PC-9 (cell line): ENCODE measurements at regions not wholly inside any gene's neighbourhood (a gene's known extent, or its start where the extent isn't known, plus 50 kb on each side); places are given as distances from the start of the nearest gene placed in this dataset.

ENCODE experiments used
- BruUV-seq: library from RNA; stranded (reverse); fragments of 400-500 nt; replicated peaks from 2 replicates; lab custom pipeline; 2021; lab: Mats Ljungman, UMichigan
- CTCF ChIA-PET: fragments of 300-600 bp; sonication (Branson Sonifier 250); formaldehyde crosslinking; loops from one replicate; lab custom pipeline; 2022; ENCODE audit warnings: antibody characterized with exemption; lab: Charles Lee
- POLR2A ChIA-PET: fragments of 300-600 bp; sonication (Branson Sonifier 250); formaldehyde crosslinking; loops from one replicate; lab custom pipeline; 2022; ENCODE audit warnings: antibody characterized with exemption; ENCODE audit not compliant: unreplicated experiment; lab: Charles Lee
- DNase-seq, 2 experiments: peaks; one replicate each; pipeline versions ENCODE4 v3.0.0 to v3.0.0-alpha.2; 2015 to 2022; ENCODE audit warnings: mixed read lengths in 1 of 2
- H2AFZ ChIP-seq: fragments of 200-600 bp; sonication (generic); 2 replicates; pipeline ENCODE4 v1.8.1; 2017; ENCODE audit warnings: antibody characterized with exemption
- H3F3A ChIP-seq: fragments of 200-600 bp; sonication (generic); 2 replicates; pipeline ENCODE4 v1.8.1; 2017; ENCODE audit warnings: antibody characterized with exemption, mild to moderate bottlenecking, low read depth; ENCODE audit not compliant: insufficient read depth
- H3K27ac ChIP-seq: fragments of 200-600 bp; sonication (generic); 2 replicates; pipeline ENCODE4 v1.6.1; 2016; ENCODE audit warnings: mixed run types
- H3K27me3 ChIP-seq: fragments of 200-600 bp; sonication (generic); 2 replicates; pipeline ENCODE4 v1.6.1; 2016; ENCODE audit warnings: low read depth, mixed run types; ENCODE audit not compliant: insufficient read depth
- H3K36me3 ChIP-seq: fragments of 200-600 bp; sonication (generic); 2 replicates; pipeline ENCODE4 v1.6.1; 2016; ENCODE audit warnings: low read depth, mixed run types
- H3K4me1 ChIP-seq: fragments of 200-600 bp; sonication (generic); replicated peaks from 2 replicates; pipeline ENCODE4 v1.6.1; 2016; ENCODE audit warnings: mixed run types; ENCODE audit not compliant: insufficient read depth
- H3K4me2 ChIP-seq: fragments of 200-600 bp; sonication (generic); 2 replicates; pipeline ENCODE4 v1.6.1; 2017; ENCODE audit warnings: mixed run types
- H3K4me3 ChIP-seq: fragments of 200-600 bp; sonication (generic); 2 replicates; pipeline ENCODE4 v1.6.1; 2016; ENCODE audit warnings: mixed run types
- H3K79me2 ChIP-seq: fragments of 200-600 bp; sonication (generic); 2 replicates; pipeline ENCODE4 v1.6.1; 2017; ENCODE audit warnings: low read depth, mixed run types
- H3K9me2 ChIP-seq: fragments of 200-600 bp; sonication (generic); 2 replicates; pipeline ENCODE4 v1.8.1; 2017; ENCODE audit warnings: mild to moderate bottlenecking; ENCODE audit not compliant: insufficient read depth
- H3K9me3 ChIP-seq: fragments of 200-600 bp; sonication (generic); 2 replicates; pipeline ENCODE4 v1.8.1; 2016; ENCODE audit warnings: low read depth; ENCODE audit not compliant: insufficient read depth
- H4K20me1 ChIP-seq: fragments of 200-600 bp; sonication (generic); 2 replicates; pipeline ENCODE4 v1.8.1; 2017; ENCODE audit not compliant: insufficient read depth
- EZH2 ChIP-seq: fragments of 200-600 bp; sonication (generic); IDR thresholded peaks from 2 replicates; pipeline ENCODE4 v1.8.0; 2017; ENCODE audit warnings: antibody characterized with exemption, low read depth
- intact Hi-C: fragments of 100-400 bp; cut with micrococcal nuclease; formaldehyde crosslinking; loops from one replicate; pipeline ENCODE4 v1.10.0; 2022; ENCODE audit not compliant: unreplicated experiment
- TF ChIP-seq, protein P1 (sequence below): fragments of 200-600 bp; sonication (generic); conservative IDR thresholded peaks from 2 replicates; pipeline ENCODE4 v1.6.1; 2017; ENCODE audit warnings: mixed run types, antibody characterized with exemption, mild to moderate bottlenecking, moderate library complexity

GRCh38 chr18:40810372-40810771, 1144.7 kb upstream of the PIK3C3 start:
- H2AFZ ChIP-seq: no peak overlapping the region
- H3K79me2 ChIP-seq: no peaks in the 10 kb centered on the region
- H3K36me3 ChIP-seq: no peaks in the 10 kb centered on the region
- H3F3A ChIP-seq: 0 out of 2 replicates have a peak, but pooled peaks cover 4% of the 10 kb centered on the region
- no peaks in the 10 kb centered on the region for H3K9me2 ChIP-seq
- ChIA-PET POLR2A (no interaction called here), CTCF (no interaction called here)
- intact Hi-C loops: no loop called here
- peak; percentile 1 to 67 for DNase-seq
- TF ChIP-seq EZH2: no peak
- TF ChIP-seq, protein P1, sequence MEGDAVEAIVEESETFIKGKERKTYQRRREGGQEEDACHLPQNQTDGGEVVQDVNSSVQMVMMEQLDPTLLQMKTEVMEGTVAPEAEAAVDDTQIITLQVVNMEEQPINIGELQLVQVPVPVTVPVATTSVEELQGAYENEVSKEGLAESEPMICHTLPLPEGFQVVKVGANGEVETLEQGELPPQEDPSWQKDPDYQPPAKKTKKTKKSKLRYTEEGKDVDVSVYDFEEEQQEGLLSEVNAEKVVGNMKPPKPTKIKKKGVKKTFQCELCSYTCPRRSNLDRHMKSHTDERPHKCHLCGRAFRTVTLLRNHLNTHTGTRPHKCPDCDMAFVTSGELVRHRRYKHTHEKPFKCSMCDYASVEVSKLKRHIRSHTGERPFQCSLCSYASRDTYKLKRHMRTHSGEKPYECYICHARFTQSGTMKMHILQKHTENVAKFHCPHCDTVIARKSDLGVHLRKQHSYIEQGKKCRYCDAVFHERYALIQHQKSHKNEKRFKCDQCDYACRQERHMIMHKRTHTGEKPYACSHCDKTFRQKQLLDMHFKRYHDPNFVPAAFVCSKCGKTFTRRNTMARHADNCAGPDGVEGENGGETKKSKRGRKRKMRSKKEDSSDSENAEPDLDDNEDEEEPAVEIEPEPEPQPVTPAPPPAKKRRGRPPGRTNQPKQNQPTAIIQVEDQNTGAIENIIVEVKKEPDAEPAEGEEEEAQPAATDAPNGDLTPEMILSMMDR: no peak
- H3K4me2 ChIP-seq: peak overlapping the region; percentile 8; the same call in 1 of the 2 replicates
- no peaks in the 10 kb centered on the region for H4K20me1 ChIP-seq
- BruUV-seq: no TSS peak
- no peaks in the 10 kb centered on the region for H3K27me3 ChIP-seq
- H3K9me3 ChIP-seq: no peaks in the 10 kb centered on the region
- H3K27ac ChIP-seq: peak overlapping the region; percentile 45
- H3K4me3 ChIP-seq: no peak overlapping the region
- H3K4me1 ChIP-seq: peaks cover 7% of the 10 kb centered on the region

DNA sequence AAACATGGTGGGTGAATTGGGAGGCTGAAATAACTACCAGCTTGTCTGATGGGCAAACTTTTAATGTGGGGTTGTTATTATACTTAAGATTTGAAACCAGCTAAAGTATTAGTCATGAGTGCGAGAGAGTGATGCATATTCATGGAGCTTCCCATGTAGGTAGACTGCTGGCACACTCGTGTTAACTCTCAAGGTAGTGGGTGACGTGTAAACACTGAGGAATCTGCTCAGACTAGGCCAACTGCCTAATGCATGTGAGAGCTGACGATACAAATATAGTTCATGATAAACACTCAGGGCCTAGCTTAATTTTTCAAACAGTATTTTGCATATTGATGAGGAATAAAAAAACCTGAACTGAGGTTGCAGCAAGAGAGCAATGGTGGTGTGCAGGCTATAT, 1165.7 kb upstream of the PIK3C3 start:
- DNase-seq: no peak
- Histone ChIP-seq H3K4me3 (no peak overlapping the region), H3K27me3 (no peaks in the 10 kb centered on the region), H3K9me2 (no peaks in the 10 kb centered on the region), H3K36me3 (no peaks in the 10 kb centered on the region), H3K79me2 (no peaks in the 10 kb centered on the region), H3K27ac (no peak overlapping the region), H4K20me1 (no peaks in the 10 kb centered on the region), H3K4me2 (no peak overlapping the region), H3F3A (no peaks in the 10 kb centered on the region), H2AFZ (no peak overlapping the region), H3K9me3 (no peaks in the 10 kb centered on the region), H3K4me1 (no peaks in the 10 kb centered on the region)
- CTCF ChIA-PET: no interaction called here
- intact Hi-C loops: no loop called here
- TF ChIP-seq EZH2: no peak
- TF ChIP-seq, protein P1: no peak
- no TSS peak for BruUV-seq
- POLR2A ChIA-PET: no interaction called here

DNA sequence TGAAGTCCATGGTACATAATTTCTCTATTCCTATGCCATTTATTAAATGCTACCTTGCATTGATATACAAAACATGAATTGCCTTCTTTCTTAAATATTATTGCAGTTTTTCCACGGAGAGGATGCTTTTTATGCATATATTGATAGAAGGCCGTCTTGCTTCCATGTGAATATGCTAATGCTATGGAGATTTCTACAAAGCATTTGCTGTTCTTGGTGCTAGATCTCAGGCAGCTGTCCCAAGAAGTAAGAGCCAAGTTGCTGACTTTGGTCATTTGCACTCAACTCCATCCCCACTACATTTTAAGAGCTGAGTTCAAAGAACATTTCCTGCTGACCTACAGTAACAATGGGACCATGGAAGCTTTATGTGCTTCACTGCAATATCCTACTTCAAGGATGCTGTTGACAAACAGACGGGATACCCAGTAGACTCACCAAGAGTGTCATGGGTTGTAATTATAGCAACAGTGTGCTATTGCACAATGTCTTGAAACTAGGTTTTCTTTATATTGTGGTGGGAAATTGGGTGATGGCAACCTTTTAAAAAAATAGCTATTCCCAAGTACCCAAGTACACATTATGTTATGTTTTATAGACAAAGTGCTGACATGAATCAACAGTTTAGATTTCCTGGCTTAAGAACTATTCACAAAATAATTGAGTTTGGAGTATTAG, 1172.4 kb upstream of the PIK3C3 start:
- Histone ChIP-seq H3K4me2 (no peak overlapping the region), H3K27ac (no peak overlapping the region), H3K4me3 (no peak overlapping the region), H3K4me1 (no peaks in the 10 kb centered on the region), H3K9me2 (no peaks in the 10 kb centered on the region), H3K27me3 (no peaks in the 10 kb centered on the region), H4K20me1 (no peaks in the 10 kb centered on the region), H2AFZ (no peak overlapping the region), H3F3A (no peaks in the 10 kb centered on the region), H3K36me3 (no peaks in the 10 kb centered on the region), H3K9me3 (no peaks in the 10 kb centered on the region), H3K79me2 (no peaks in the 10 kb centered on the region)
- DNase-seq: no peak
- ChIA-PET CTCF (no interaction called here), POLR2A (no interaction called here)
- TF ChIP-seq, protein P1: no peak
- TF ChIP-seq EZH2: no peak
- intact Hi-C loops: no loop called here
- no TSS peak for BruUV-seq
